ENCODE measurements at regions not wholly inside any gene's neighbourhood (a gene's known extent, or its start where the extent isn't known, plus 50 kb on each side); places are given as distances from the start of the nearest gene placed in this dataset.

DNA sequence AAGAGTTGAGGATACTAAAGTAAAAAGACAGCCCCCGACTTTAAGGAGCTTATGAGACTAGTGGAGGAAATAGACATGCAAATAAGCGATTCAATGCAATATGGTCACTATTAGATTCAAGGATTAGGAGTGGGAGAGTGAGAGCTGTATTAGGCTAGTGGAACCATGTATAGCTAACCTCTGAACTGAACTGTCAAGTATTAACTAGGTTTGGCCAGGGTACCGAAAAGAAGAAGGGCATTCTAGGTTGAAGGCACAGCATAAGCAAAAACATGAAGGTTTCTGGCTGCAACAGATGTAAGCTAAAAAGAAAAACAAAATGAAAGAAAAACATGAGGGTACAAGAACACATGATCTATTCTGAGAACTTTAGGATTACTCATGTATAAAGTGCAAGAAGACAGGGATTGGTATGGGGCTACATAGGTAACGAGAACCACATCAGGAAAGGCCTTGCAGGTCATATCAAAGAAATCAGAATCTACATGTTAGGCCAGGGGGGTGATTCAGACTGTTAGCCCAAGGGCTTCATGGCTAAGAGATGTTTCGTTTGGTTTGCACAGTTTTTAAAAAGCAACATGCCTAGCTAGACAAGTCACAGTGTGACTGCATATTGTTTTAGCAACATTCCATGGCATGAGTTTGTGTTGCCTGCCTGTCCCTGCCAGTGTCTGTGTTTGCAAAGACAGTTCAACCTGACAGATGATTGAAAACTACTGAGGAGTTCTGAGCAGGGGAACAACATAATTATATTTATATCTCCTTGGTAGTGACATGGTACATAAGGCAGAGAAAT is 54.4 kb upstream of the HAO2 start:
- POLR2A ChIA-PET: interaction anchor here (0.7 kb wide), 1 partner anchor 433 kb away, joined by 3 read pairs; no protein-coding TSS in a partner anchor
- Histone ChIP-seq H3K27ac (ENCODE audit: extremely low read depth, low read depth, low read length) (no peak overlapping the region), H3K4me2 (ENCODE audit: insufficient read depth, low read length) (no peak overlapping the region), H3K9me1 (ENCODE audit: control insufficient read depth, insufficient read depth, low read length) (no peaks in the 10 kb centered on the region), H3K9ac (ENCODE audit: insufficient read depth in 1 of 2, low read depth in 2 of 2, low read length in 2 of 2) (no peak overlapping the region), H3K4me3 (no peak overlapping the region), H4K20me1 (replicated peaks; ENCODE audit: control insufficient read depth, insufficient read depth, low read length) (no peaks in the 10 kb centered on the region; the same call in 1 of the 2 replicates), H3K4me1 (replicated peaks in 1 of 2; ENCODE audit: control insufficient read depth in 2 of 2, insufficient read depth in 2 of 2, low read length in 2 of 2) (no peaks in the 10 kb centered on the region), H3K36me3 (ENCODE audit: control insufficient read depth, insufficient read depth, low read length) (no peaks in the 10 kb centered on the region), H2AFZ (ENCODE audit: low read depth, low read length) (no peak overlapping the region), H3K9me3 (replicated peaks; ENCODE audit: control insufficient read depth, insufficient read depth, low read depth, low read length) (no peaks in the 10 kb centered on the region), H3K27me3 (ENCODE audit: control insufficient read depth in 2 of 2, insufficient read depth in 2 of 2, low read length in 2 of 2) (peaks cover 6 to 9% of the 10 kb centered on the region in 2 experiments; a peak in 3 of 5 replicates), H3K79me2 (ENCODE audit: control insufficient read depth, insufficient read depth, low read length) (no peaks in the 10 kb centered on the region)
- 1% methylated on average over 5 of the region's 5 CpGs for WGBS (ENCODE audit: insufficient coverage, low coverage, missing lambda C conversion rate)
- no peak for FAIRE-seq
- no peak for ATAC-seq
- in situ Hi-C loops (cut with MboI): no loop called here
- no peak for DNase-seq (ENCODE audit: extremely low read depth in 1 of 4, low spot score in 3 of 4)
- no TSS peak for BruUV-seq (replicated peaks)
- CTCF ChIA-PET (ENCODE audit: low intra/inter-chr PET ratio): no interaction called here
- intact Hi-C loops (cut with micrococcal nuclease): no loop called here
- TF ChIP-seq, protein P1, sequence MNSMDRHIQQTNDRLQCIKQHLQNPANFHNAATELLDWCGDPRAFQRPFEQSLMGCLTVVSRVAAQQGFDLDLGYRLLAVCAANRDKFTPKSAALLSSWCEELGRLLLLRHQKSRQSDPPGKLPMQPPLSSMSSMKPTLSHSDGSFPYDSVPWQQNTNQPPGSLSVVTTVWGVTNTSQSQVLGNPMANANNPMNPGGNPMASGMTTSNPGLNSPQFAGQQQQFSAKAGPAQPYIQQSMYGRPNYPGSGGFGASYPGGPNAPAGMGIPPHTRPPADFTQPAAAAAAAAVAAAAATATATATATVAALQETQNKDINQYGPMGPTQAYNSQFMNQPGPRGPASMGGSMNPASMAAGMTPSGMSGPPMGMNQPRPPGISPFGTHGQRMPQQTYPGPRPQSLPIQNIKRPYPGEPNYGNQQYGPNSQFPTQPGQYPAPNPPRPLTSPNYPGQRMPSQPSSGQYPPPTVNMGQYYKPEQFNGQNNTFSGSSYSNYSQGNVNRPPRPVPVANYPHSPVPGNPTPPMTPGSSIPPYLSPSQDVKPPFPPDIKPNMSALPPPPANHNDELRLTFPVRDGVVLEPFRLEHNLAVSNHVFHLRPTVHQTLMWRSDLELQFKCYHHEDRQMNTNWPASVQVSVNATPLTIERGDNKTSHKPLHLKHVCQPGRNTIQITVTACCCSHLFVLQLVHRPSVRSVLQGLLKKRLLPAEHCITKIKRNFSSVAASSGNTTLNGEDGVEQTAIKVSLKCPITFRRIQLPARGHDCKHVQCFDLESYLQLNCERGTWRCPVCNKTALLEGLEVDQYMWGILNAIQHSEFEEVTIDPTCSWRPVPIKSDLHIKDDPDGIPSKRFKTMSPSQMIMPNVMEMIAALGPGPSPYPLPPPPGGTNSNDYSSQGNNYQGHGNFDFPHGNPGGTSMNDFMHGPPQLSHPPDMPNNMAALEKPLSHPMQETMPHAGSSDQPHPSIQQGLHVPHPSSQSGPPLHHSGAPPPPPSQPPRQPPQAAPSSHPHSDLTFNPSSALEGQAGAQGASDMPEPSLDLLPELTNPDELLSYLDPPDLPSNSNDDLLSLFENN (IDR thresholded peaks at IDR 0.05; ENCODE audit: low read depth in 2 of 2, low read length in 2 of 2): no peak
- no peak for TF ChIP-seq ZSCAN29 (IDR thresholded peaks at IDR 0.05)
- TF ChIP-seq POLR3G (IDR thresholded peaks at IDR 0.05; ENCODE audit: extremely low read depth, insufficient read length, insufficient replicate concordance): no peak
- TF ChIP-seq TCFL5 (CRISPR knock-in tag; conservative IDR thresholded peaks at IDR 0.05): no peak
- TF ChIP-seq, protein P2, sequence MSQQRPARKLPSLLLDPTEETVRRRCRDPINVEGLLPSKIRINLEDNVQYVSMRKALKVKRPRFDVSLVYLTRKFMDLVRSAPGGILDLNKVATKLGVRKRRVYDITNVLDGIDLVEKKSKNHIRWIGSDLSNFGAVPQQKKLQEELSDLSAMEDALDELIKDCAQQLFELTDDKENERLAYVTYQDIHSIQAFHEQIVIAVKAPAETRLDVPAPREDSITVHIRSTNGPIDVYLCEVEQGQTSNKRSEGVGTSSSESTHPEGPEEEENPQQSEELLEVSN (IDR thresholded peaks at IDR 0.05; ENCODE audit: borderline replicate concordance in 1 of 2, extremely low read depth in 1 of 2, insufficient read depth in 1 of 2, insufficient read length in 1 of 2, low read depth in 1 of 2, low read length in 1 of 2, poor library complexity in 1 of 2, severe bottlenecking in 1 of 2): no peak
- no peak for TF ChIP-seq SNRNP70 (optimal IDR thresholded peaks at IDR 0.05; ENCODE audit: low read depth, low read length)
- no peak for TF ChIP-seq MXI1 (IDR thresholded peaks at IDR 0.05; ENCODE audit: low read depth, low read length)
- TF ChIP-seq, protein P3, sequence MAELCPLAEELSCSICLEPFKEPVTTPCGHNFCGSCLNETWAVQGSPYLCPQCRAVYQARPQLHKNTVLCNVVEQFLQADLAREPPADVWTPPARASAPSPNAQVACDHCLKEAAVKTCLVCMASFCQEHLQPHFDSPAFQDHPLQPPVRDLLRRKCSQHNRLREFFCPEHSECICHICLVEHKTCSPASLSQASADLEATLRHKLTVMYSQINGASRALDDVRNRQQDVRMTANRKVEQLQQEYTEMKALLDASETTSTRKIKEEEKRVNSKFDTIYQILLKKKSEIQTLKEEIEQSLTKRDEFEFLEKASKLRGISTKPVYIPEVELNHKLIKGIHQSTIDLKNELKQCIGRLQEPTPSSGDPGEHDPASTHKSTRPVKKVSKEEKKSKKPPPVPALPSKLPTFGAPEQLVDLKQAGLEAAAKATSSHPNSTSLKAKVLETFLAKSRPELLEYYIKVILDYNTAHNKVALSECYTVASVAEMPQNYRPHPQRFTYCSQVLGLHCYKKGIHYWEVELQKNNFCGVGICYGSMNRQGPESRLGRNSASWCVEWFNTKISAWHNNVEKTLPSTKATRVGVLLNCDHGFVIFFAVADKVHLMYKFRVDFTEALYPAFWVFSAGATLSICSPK (IDR thresholded peaks at IDR 0.05; ENCODE audit: borderline replicate concordance): no peak
- TF ChIP-seq, protein P4, sequence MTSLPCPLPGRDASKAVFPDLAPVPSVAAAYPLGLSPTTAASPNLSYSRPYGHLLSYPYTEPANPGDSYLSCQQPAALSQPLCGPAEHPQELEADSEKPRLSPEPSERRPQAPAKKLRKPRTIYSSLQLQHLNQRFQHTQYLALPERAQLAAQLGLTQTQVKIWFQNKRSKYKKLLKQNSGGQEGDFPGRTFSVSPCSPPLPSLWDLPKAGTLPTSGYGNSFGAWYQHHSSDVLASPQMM (CRISPR knock-in tag; IDR thresholded peaks at IDR 0.05): no peak
- TF ChIP-seq JUNB (CRISPR knock-in tag; conservative IDR thresholded peaks at IDR 0.05): no peak
- TF ChIP-seq, protein P5, sequence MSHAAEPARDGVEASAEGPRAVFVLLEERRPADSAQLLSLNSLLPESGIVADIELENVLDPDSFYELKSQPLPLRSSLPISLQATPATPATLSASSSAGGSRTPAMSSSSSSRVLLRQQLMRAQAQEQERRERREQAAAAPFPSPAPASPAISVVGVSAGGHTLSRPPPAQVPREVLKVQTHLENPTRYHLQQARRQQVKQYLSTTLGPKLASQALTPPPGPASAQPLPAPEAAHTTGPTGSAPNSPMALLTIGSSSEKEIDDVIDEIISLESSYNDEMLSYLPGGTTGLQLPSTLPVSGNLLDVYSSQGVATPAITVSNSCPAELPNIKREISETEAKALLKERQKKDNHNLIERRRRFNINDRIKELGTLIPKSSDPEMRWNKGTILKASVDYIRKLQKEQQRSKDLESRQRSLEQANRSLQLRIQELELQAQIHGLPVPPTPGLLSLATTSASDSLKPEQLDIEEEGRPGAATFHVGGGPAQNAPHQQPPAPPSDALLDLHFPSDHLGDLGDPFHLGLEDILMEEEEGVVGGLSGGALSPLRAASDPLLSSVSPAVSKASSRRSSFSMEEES (CRISPR knock-in tag; IDR thresholded peaks at IDR 0.05): no peak
